ENCODE measurements at regions not wholly inside any gene's neighbourhood (a gene's known extent, or its start where the extent isn't known, plus 50 kb on each side); places are given as distances from the start of the nearest gene placed in this dataset.
A peak's percentile ranks its signal among the peaks of the same experiment; 100 is the strongest.
"Not testable (repeated sequence)": the region's sequence is repeated elsewhere in the genome, so short reads cannot be mapped to it uniquely, and the experiment has no call there.

GRCh38 chr1:66462313-66462712 lies 71.6 kb upstream of the SGIP1 start:
- no peak for DNase-seq

- no peak for DNase-seq
Measured at GRCh38 chr1:66464351-66464750, 69.6 kb upstream of the SGIP1 start.

- no peak for DNase-seq
Measured at GRCh38 chr1:66464802-66465201, 69.2 kb upstream of the SGIP1 start.

GRCh38 chr1:66466695-66467094 lies 67.3 kb upstream of the SGIP1 start:
- DNase-seq, result not testable (repeated sequence)

GRCh38 chr1:66468722-66469121 lies 65.2 kb upstream of the SGIP1 start:
- no peak for DNase-seq

- no peak for DNase-seq
Measured at GRCh38 chr1:66475940-66476339, 58.0 kb upstream of the SGIP1 start.

GRCh38 chr1:66476774-66477173 lies 57.2 kb upstream of the SGIP1 start:
- no peak for DNase-seq

GRCh38 chr1:66478116-66478515 lies 55.8 kb upstream of the SGIP1 start:
- DNase-seq, result no peak

GRCh38 chr1:66480162-66480561 lies 53.8 kb upstream of the SGIP1 start:
- no peak for DNase-seq

- peak; percentile 74 for DNase-seq
Measured at GRCh38 chr1:66481215-66481614, 52.7 kb upstream of the SGIP1 start.

All from NCI-H2171 (cell line).